HG02588 (cell line): ENCODE measurements at regions not wholly inside any gene's neighbourhood (a gene's known extent, or its start where the extent isn't known, plus 50 kb on each side); places are given as distances from the start of the nearest gene placed in this dataset.

Experiments
- ATAC-seq: cut with Tn5 transposase; IDR thresholded peaks from one replicate; pipeline ENCODE4 v1.9.1; 2021; ENCODE audit warnings: mild to moderate bottlenecking, moderate library complexity; ENCODE audit not compliant: unreplicated experiment

GRCh38 chr6:169048185-169048864 lies 205.3 kb downstream of the THBS2 start:
- no peak for ATAC-seq

GRCh38 chr6:169047345-169047744 lies 206.3 kb downstream of the THBS2 start:
- no peak for ATAC-seq

- ATAC-seq, result no peak
These were observed 207.0 kb downstream of the THBS2 start for GRCh38 chr6:169046483-169047192.

GRCh38 chr6:169046021-169046420 lies 207.6 kb downstream of the THBS2 start:
- no peak for ATAC-seq

GRCh38 chr6:169045486-169045885 lies 208.2 kb downstream of the THBS2 start:
- no peak for ATAC-seq

- no peak for ATAC-seq
These were observed 209.0 kb downstream of the THBS2 start for GRCh38 chr6:169044381-169045230.

- no peak for ATAC-seq
These were observed 211.6 kb downstream of the THBS2 start for GRCh38 chr6:169042061-169042460.

- ATAC-seq, result no peak
These were observed 212.6 kb downstream of the THBS2 start for GRCh38 chr6:169041078-169041477.

- ATAC-seq, result no peak
These were observed 215.0 kb downstream of the THBS2 start for GRCh38 chr6:169038691-169039090.

GRCh38 chr6:169035385-169036240 lies 218.0 kb downstream of the THBS2 start:
- ATAC-seq, result no peak

- no peak for ATAC-seq
These were observed 219.0 kb downstream of the THBS2 start for GRCh38 chr6:169034516-169035167.

- no peak for ATAC-seq
These were observed 223.8 kb downstream of the THBS2 start for GRCh38 chr6:169029861-169030260.

- no peak for ATAC-seq
These were observed 225.3 kb downstream of the THBS2 start for GRCh38 chr6:169028343-169028742.

- no peak for ATAC-seq
These were observed 227.5 kb downstream of the THBS2 start for GRCh38 chr6:169026175-169026574.

- ATAC-seq, result no peak
These were observed 229.5 kb downstream of the THBS2 start for GRCh38 chr6:169024047-169024660.

GRCh38 chr6:169023161-169023874 lies 230.3 kb downstream of the THBS2 start:
- ATAC-seq, result no peak

- ATAC-seq, result no peak
These were observed 231.6 kb downstream of the THBS2 start for GRCh38 chr6:169022079-169022478.

- ATAC-seq, result no peak
These were observed 232.8 kb downstream of the THBS2 start for GRCh38 chr6:169020821-169021220.
